ENCODE measurements at regions not wholly inside any gene's neighbourhood (a gene's known extent, or its start where the extent isn't known, plus 50 kb on each side); places are given as distances from the start of the nearest gene placed in this dataset.

DNA sequence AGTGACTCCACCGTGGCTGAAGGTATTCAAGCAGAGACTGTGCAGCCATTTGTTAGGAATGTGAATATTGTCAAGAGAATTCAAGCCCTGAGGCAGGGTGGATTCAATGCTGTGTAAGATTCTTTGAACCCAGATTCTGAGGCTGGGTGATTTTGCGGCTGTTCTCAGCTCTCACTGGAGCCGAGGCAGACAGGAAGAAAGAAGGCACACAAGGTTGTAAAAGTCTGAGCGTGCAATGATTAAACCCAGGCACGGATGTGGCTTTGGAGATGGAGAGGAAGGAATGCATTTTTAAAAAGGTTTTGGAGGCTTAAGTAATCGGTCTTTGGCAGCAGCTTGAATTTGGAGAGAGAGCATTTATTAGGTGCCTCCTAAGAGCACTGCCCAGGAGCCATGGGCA, 187.9 kb downstream of the KATNAL1 start:
- peak overlapping the region in 1 of 2 experiments; percentile 26; a peak in 2 of 4 replicates for H3K4me3 ChIP-seq (ENCODE audit: low read depth in 1 of 2, low read length in 2 of 2)

DNA sequence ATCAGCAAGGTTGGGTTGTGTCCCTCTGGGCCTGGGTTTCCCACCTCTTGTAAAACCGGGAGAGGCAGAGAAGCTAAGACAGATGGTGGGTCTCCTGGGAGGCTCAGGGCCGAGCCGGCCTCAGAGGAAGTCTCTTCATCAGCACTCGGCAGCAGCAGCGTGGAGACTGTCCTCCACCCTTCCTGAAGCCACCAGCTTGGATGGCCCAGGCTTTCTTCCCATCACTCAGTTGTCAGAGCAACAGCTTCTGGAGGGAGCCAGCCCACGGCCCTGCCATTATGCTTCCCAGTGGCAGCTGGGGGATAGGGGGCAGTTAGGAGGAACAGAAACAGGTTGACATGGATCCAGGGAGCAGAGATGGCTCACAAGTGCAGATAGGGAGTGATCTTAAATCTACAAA, 191.0 kb downstream of the KATNAL1 start:
- no peak for ATAC-seq (ENCODE audit: insufficient read depth, low read depth)
- no peaks in the 10 kb centered on the region for H3K9me3 ChIP-seq (ENCODE audit: insufficient read depth, low read length, severe bottlenecking)
- no peak overlapping the region for H3K4me2 ChIP-seq (ENCODE audit: insufficient read depth, low read length)
- H3K36me3 ChIP-seq (ENCODE audit: insufficient read depth, low read length): no peaks in the 10 kb centered on the region
- H3K27ac ChIP-seq (ENCODE audit: low read length): no peak overlapping the region
- H3K27me3 ChIP-seq (ENCODE audit: insufficient read depth, low read length, poor library complexity): no peaks in the 10 kb centered on the region
- peaks cover 61% of the 10 kb centered on the region for H3K4me1 ChIP-seq (ENCODE audit: insufficient read depth, low read length)
- H4K20me1 ChIP-seq (ENCODE audit: insufficient read depth, low read length): no peaks in the 10 kb centered on the region
- TF ChIP-seq, protein P1, sequence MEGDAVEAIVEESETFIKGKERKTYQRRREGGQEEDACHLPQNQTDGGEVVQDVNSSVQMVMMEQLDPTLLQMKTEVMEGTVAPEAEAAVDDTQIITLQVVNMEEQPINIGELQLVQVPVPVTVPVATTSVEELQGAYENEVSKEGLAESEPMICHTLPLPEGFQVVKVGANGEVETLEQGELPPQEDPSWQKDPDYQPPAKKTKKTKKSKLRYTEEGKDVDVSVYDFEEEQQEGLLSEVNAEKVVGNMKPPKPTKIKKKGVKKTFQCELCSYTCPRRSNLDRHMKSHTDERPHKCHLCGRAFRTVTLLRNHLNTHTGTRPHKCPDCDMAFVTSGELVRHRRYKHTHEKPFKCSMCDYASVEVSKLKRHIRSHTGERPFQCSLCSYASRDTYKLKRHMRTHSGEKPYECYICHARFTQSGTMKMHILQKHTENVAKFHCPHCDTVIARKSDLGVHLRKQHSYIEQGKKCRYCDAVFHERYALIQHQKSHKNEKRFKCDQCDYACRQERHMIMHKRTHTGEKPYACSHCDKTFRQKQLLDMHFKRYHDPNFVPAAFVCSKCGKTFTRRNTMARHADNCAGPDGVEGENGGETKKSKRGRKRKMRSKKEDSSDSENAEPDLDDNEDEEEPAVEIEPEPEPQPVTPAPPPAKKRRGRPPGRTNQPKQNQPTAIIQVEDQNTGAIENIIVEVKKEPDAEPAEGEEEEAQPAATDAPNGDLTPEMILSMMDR (IDR thresholded peaks at IDR 0.05; ENCODE audit: borderline replicate concordance, extremely low read depth, low read length, poor library complexity, severe bottlenecking): no peak
- no peak for TF ChIP-seq EZH2 (IDR thresholded peaks at IDR 0.05; ENCODE audit: borderline replicate concordance, low read depth, low read length, severe bottlenecking)
- no peak for DNase-seq
- no peak overlapping the region for H2AFZ ChIP-seq (ENCODE audit: low read depth, low read length)
- no peak overlapping the region for H3K9ac ChIP-seq (ENCODE audit: low read depth, low read length)
- H3K79me2 ChIP-seq (ENCODE audit: insufficient read depth, low read length): no peaks in the 10 kb centered on the region
- H3K4me3 ChIP-seq (ENCODE audit: low read depth in 1 of 2, low read length in 2 of 2): no peak overlapping the region

More for the DNA sequence above, 187.9 kb downstream of the KATNAL1 start:
- Histone ChIP-seq H3K4me2 (ENCODE audit: insufficient read depth, low read length) (peak overlapping the region; percentile 60), H3K36me3 (ENCODE audit: insufficient read depth, low read length) (no peaks in the 10 kb centered on the region), H3K27me3 (ENCODE audit: insufficient read depth, low read length, poor library complexity) (no peaks in the 10 kb centered on the region), H4K20me1 (ENCODE audit: insufficient read depth, low read length) (no peaks in the 10 kb centered on the region), H3K9me3 (ENCODE audit: insufficient read depth, low read length, severe bottlenecking) (no peaks in the 10 kb centered on the region), H2AFZ (ENCODE audit: low read depth, low read length) (peak overlapping the region; percentile 70), H3K4me1 (ENCODE audit: insufficient read depth, low read length) (peaks cover 50% of the 10 kb centered on the region), H3K27ac (ENCODE audit: low read length) (peak overlapping the region; percentile 77), H3K9ac (ENCODE audit: low read depth, low read length) (peak overlapping the region; percentile 38), H3K79me2 (ENCODE audit: insufficient read depth, low read length) (no peaks in the 10 kb centered on the region)
- TF ChIP-seq, protein P1 (IDR thresholded peaks at IDR 0.05; ENCODE audit: borderline replicate concordance, extremely low read depth, low read length, poor library complexity, severe bottlenecking): no peak
- TF ChIP-seq EZH2 (IDR thresholded peaks at IDR 0.05; ENCODE audit: borderline replicate concordance, low read depth, low read length, severe bottlenecking): no peak
- ATAC-seq (ENCODE audit: insufficient read depth, low read depth) (peak; percentile 80), DNase-seq (peak; percentile 80)

DNA sequence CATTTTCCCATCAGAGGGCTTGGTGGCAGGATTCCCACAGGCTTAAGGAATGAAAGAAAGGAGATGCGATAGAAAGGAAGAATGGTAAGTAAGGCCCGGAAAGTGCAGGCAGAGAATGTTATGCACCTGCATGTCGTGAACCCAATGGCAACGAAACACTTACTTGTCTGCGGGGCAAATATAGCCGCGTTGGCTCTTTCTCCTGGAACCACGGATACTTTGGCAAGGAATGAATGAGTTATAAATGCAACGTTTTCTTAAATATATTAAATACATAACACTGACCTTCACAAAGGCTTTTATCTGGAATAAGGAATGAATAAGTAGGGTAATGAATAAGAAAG, 192.1 kb downstream of the KATNAL1 start:
- no peaks in the 10 kb centered on the region for H3K9me3 ChIP-seq (ENCODE audit: insufficient read depth, low read length, severe bottlenecking)
- H3K9ac ChIP-seq (ENCODE audit: low read depth, low read length): peak overlapping the region; percentile 72
- no peaks in the 10 kb centered on the region for H3K27me3 ChIP-seq (ENCODE audit: insufficient read depth, low read length, poor library complexity)
- H3K4me2 ChIP-seq (ENCODE audit: insufficient read depth, low read length): peak overlapping the region; percentile 77
- TF ChIP-seq, protein P1 (IDR thresholded peaks at IDR 0.05; ENCODE audit: borderline replicate concordance, extremely low read depth, low read length, poor library complexity, severe bottlenecking): no peak
- TF ChIP-seq EZH2 (IDR thresholded peaks at IDR 0.05; ENCODE audit: borderline replicate concordance, low read depth, low read length, severe bottlenecking): no peak
- H3K4me3 ChIP-seq (ENCODE audit: low read depth in 1 of 2, low read length in 2 of 2): peak overlapping the region; percentile 15 to 66; a peak in 3 of 4 replicates
- no peaks in the 10 kb centered on the region for H3K36me3 ChIP-seq (ENCODE audit: insufficient read depth, low read length)
- no peak for ATAC-seq (ENCODE audit: insufficient read depth, low read depth)
- peak overlapping the region; percentile 77 for H2AFZ ChIP-seq (ENCODE audit: low read depth, low read length)
- no peaks in the 10 kb centered on the region for H3K79me2 ChIP-seq (ENCODE audit: insufficient read depth, low read length)
- no peaks in the 10 kb centered on the region for H4K20me1 ChIP-seq (ENCODE audit: insufficient read depth, low read length)
- H3K4me1 ChIP-seq (ENCODE audit: insufficient read depth, low read length): peaks cover 50% of the 10 kb centered on the region
- no peak for DNase-seq
- H3K27ac ChIP-seq (ENCODE audit: low read length): peak overlapping the region; percentile 44; the same call in 1 of the 2 replicates
